Calu3 (cell line): ENCODE measurements at regions not wholly inside any gene's neighbourhood (a gene's known extent, or its start where the extent isn't known, plus 50 kb on each side); places are given as distances from the start of the nearest gene placed in this dataset.

Source experiments
- BruUV-seq: library from RNA; stranded (reverse); fragments of 400-500 nt; replicated peaks from 2 replicates; lab custom pipeline; 2021; lab: Mats Ljungman, UMichigan
- CTCF ChIA-PET: fragments of 300-600 bp; sonication (Branson Sonifier 250); formaldehyde crosslinking; loops from one replicate; lab custom pipeline; 2022; ENCODE audit warnings: antibody characterized with exemption; lab: Charles Lee
- DNase-seq: peaks from one replicate; pipeline ENCODE4 v3.0.0; 2022
- H3K27ac Mint-ChIP-seq: one replicate; pipeline ENCODE4 v1.8.0; 2022; ENCODE audit warnings: mixed read lengths; ENCODE audit not compliant: unreplicated experiment
- H3K27me3 Mint-ChIP-seq: one replicate; pipeline ENCODE4 v1.8.0; 2022; ENCODE audit warnings: mixed read lengths; ENCODE audit not compliant: unreplicated experiment
- H3K36me3 Mint-ChIP-seq: one replicate; pipeline ENCODE4 v1.8.0; 2022; ENCODE audit warnings: mild to moderate bottlenecking, moderate library complexity, mixed read lengths; ENCODE audit not compliant: insufficient read depth, unreplicated experiment
- H3K4me1 Mint-ChIP-seq: one replicate; pipeline ENCODE4 v1.8.0; 2022; ENCODE audit warnings: mild to moderate bottlenecking, low read depth, mixed read lengths; ENCODE audit not compliant: unreplicated experiment
- H3K4me3 Mint-ChIP-seq: one replicate; pipeline ENCODE4 v1.8.0; 2022; ENCODE audit warnings: mild to moderate bottlenecking, low read depth, moderate library complexity, mixed read lengths; ENCODE audit not compliant: unreplicated experiment
- H3K9me3 Mint-ChIP-seq: one replicate; pipeline ENCODE4 v1.8.0; 2022; ENCODE audit warnings: low read depth, mixed read lengths; ENCODE audit not compliant: unreplicated experiment
- intact Hi-C: fragments of 100-400 bp; cut with micrococcal nuclease; formaldehyde crosslinking; loops from one replicate; pipeline ENCODE4 v1.10.0; 2022; ENCODE audit not compliant: unreplicated experiment
- TF ChIP-seq, protein P1 (sequence below): fragments of 200-600 bp; IDR thresholded peaks from one replicate; pipeline ENCODE4 v1.8.0; 2022; ENCODE audit warnings: antibody characterized with exemption; ENCODE audit not compliant: unreplicated experiment

DNA sequence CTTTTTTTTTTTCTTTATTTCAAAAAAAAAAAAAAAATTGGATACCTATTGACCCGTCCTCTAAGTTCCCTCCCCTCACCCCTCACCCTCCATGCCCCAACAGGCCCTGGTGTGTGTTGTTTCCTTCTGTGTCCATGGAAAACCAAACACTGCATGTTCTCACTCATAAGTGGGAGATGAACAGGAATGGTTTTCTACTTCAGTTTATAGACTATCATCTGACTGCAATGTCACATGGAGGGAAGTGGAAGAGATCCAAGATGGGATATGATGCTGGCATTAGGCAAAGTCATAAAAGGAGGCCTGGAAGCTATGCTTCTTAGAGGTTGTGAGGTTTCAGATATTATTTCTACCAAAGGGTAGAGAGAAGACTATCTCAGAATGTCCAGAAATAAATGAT is 237.5 kb downstream of the MAFB start:
- Mint-ChIP-seq H3K27me3 (peaks cover 89% of the 10 kb centered on the region), H3K4me1 (no peaks in the 10 kb centered on the region), H3K4me3 (no peak overlapping the region), H3K27ac (no peak overlapping the region), H3K36me3 (no peaks in the 10 kb centered on the region), H3K9me3 (no peaks in the 10 kb centered on the region)
- BruUV-seq = no TSS peak
- CTCF ChIA-PET = interaction anchor here (0.7 kb wide), 1 partner anchor 153 kb away, joined by 3 read pairs; no protein-coding TSS in a partner anchor
- intact Hi-C loops = no loop called here
- DNase-seq = no peak
- TF ChIP-seq, protein P1, sequence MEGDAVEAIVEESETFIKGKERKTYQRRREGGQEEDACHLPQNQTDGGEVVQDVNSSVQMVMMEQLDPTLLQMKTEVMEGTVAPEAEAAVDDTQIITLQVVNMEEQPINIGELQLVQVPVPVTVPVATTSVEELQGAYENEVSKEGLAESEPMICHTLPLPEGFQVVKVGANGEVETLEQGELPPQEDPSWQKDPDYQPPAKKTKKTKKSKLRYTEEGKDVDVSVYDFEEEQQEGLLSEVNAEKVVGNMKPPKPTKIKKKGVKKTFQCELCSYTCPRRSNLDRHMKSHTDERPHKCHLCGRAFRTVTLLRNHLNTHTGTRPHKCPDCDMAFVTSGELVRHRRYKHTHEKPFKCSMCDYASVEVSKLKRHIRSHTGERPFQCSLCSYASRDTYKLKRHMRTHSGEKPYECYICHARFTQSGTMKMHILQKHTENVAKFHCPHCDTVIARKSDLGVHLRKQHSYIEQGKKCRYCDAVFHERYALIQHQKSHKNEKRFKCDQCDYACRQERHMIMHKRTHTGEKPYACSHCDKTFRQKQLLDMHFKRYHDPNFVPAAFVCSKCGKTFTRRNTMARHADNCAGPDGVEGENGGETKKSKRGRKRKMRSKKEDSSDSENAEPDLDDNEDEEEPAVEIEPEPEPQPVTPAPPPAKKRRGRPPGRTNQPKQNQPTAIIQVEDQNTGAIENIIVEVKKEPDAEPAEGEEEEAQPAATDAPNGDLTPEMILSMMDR = no peak

DNA sequence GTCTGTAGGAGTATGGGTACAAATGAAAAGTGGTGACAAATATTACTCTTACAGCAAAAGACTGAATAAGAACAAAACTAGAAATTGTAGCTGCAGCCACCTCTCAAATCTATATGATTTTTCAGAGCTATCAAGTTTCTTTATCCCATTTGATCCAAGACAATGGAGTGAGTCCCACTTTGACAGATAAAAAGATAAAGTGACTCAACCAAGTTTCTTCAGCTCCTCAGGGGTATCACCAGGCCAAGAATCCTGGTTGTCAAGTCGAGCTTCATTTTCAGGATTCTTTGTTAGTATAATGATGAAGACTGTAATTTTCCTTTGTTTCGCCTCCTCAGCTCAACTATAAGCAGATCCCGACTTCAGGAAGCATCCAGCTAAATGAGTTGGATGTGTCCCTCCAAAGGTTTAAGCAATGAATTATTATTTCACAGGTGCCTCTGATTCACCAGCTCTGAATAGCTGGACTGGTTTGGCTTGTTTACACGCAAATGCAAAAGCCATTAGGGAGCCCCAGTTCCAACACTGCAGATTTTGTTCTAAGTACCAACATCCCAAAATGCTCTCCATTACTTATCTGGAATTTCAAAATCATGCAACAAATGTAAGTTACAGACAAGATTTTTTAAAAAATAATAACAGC is 238.9 kb downstream of the MAFB start:
- DNase-seq = no peak
- no peaks in the 10 kb centered on the region for H3K36me3 Mint-ChIP-seq
- no peaks in the 10 kb centered on the region for H3K4me1 Mint-ChIP-seq
- H3K4me3 Mint-ChIP-seq = no peak overlapping the region
- H3K27me3 Mint-ChIP-seq = peaks cover 86% of the 10 kb centered on the region
- H3K27ac Mint-ChIP-seq = no peak overlapping the region
- BruUV-seq = no TSS peak
- intact Hi-C loops = loop anchor here (10.0 kb wide), 1 partner anchor 245 kb away; no protein-coding TSS in a partner anchor
- CTCF ChIA-PET = interaction anchor here (1.0 kb wide), 1 partner anchor 56 kb away, joined by 3 read pairs; no protein-coding TSS in a partner anchor
- H3K9me3 Mint-ChIP-seq = no peaks in the 10 kb centered on the region
- TF ChIP-seq, protein P1 = no peak

DNA sequence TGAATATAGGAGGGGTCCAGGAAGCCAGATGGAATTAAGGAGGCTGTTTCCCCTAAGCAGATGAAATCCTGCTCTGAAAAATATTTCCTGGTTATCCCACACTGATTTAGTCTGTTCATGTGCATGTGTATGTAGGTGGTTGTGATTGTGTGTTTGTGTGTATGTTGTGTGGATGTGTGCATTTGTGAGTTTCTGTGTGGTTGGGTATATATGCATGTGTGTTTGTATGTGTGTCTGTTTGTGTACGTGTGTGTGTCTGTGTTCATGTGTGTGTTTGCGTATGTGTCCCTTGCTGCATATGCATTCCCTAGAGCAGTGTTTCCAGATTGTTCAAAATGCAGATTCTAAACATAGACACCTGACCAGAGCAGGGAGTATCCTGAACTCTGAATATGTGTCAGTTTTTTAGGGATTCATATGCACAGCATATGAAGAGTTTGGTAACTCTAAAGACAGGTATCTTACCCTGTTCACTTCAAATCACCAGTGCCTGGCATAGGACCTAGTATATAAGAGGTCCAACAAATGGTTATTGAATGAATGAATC is 239.8 kb downstream of the MAFB start:
- Mint-ChIP-seq H3K9me3 (no peaks in the 10 kb centered on the region), H3K4me3 (no peak overlapping the region), H3K4me1 (no peaks in the 10 kb centered on the region), H3K27ac (no peak overlapping the region), H3K36me3 (no peaks in the 10 kb centered on the region), H3K27me3 (peaks cover 89% of the 10 kb centered on the region)
- intact Hi-C loops = loop anchor here (10.0 kb wide), 1 partner anchor 246 kb away; no protein-coding TSS in a partner anchor
- DNase-seq = no peak
- CTCF ChIA-PET = interaction anchor here (1.0 kb wide), 1 partner anchor 57 kb away, joined by 3 read pairs; no protein-coding TSS in a partner anchor
- TF ChIP-seq, protein P1 = no peak
- BruUV-seq = no TSS peak

DNA sequence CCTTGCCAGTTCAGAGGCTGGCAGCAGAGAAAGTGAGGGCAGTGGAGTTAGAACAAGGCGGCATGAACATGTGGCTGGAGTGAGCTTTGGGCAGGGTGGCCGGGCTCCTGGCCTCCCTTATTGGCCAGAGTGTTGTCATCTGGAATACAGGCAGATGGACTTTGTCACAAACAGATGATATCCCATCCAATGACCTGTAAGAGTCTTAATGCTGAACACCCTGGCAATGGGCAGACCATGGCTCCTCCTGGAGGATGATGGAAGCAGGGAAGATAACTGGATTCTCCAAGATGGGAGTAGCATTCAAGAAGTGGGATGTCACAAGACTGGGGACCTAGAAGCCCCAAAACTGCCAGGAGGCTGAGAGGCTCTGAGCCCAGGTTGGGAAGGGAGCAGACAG is 242.1 kb downstream of the MAFB start:
- H3K4me3 Mint-ChIP-seq = no peak overlapping the region
- no peaks in the 10 kb centered on the region for H3K36me3 Mint-ChIP-seq
- CTCF ChIA-PET = no interaction called here
- peaks cover 94% of the 10 kb centered on the region for H3K27me3 Mint-ChIP-seq
- intact Hi-C loops = loop anchor here (10.0 kb wide), 1 partner anchor 248 kb away; no protein-coding TSS in a partner anchor
- BruUV-seq = no TSS peak
- no peaks in the 10 kb centered on the region for H3K4me1 Mint-ChIP-seq
- TF ChIP-seq, protein P1 = no peak
- H3K27ac Mint-ChIP-seq = no peak overlapping the region
- H3K9me3 Mint-ChIP-seq = no peaks in the 10 kb centered on the region
- no peak for DNase-seq
